Activated CD4-positive, alpha-beta memory T cell treated with anti-CD3 and anti-CD28 coated beads for 36 hours (primary cell): ENCODE measurements at regions not wholly inside any gene's neighbourhood (a gene's known extent, or its start where the extent isn't known, plus 50 kb on each side); places are given as distances from the start of the nearest gene placed in this dataset.

Source experiments
- CTCF ChIA-PET: fragments of 350-600 bp; sonication (Branson Sonifier 250); formaldehyde crosslinking; loops from one replicate; lab custom pipeline; 2021; ENCODE audit warnings: antibody characterized with exemption, inconsistent platforms; lab: Charles Lee
- POLR2A ChIA-PET: fragments of 350-600 bp; sonication (Branson Sonifier 250); formaldehyde crosslinking; loops from one replicate; lab custom pipeline; 2021; ENCODE audit warnings: antibody characterized with exemption; lab: Charles Lee
- DNase-seq: peaks from one replicate; pipeline ENCODE4 v3.0.0-alpha.2; 2020
- H3K27ac Mint-ChIP-seq: one replicate; pipeline ENCODE4 v1.8.0; 2021; ENCODE audit warnings: mixed read lengths
- H3K27me3 Mint-ChIP-seq: one replicate; pipeline ENCODE4 v1.8.0; 2021; ENCODE audit warnings: mixed read lengths
- H3K36me3 Mint-ChIP-seq: one replicate; pipeline ENCODE4 v1.8.0; 2021; ENCODE audit warnings: mixed read lengths
- H3K4me1 Mint-ChIP-seq: one replicate; pipeline ENCODE4 v1.8.0; 2021; ENCODE audit warnings: low read depth, mixed read lengths
- H3K4me3 Mint-ChIP-seq: one replicate; pipeline ENCODE4 v1.8.0; 2021; ENCODE audit warnings: mild to moderate bottlenecking, mixed read lengths
- H3K9me3 Mint-ChIP-seq: one replicate; pipeline ENCODE4 v1.8.0; 2021; ENCODE audit warnings: mixed read lengths
- intact Hi-C: fragments of 100-400 bp; cut with micrococcal nuclease; formaldehyde crosslinking; loops from one replicate; pipeline ENCODE4 v1.15.1; 2023

DNA sequence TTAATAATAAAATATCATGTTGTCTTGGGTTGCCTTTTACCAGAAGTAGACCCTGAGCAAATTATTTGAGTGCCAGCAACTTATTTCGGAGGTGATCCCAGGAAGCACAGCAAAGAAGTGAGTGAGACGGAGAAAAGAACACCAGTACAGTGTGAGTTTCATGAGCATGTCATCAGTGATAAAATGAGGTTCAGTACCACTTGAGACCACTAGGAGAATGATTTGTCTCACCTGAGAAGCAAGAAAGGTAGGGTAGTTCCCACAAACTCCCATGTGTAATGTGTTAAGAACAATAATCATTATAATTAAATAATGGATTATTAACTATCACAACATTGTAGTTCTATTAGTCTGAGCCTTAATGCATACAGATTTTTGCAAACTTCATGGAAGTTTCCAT is 112.8 kb upstream of the DMD start:
- H3K36me3 Mint-ChIP-seq: no peaks in the 10 kb centered on the region
- DNase-seq: no peak
- intact Hi-C loops: no loop called here
- no peaks in the 10 kb centered on the region for H3K27me3 Mint-ChIP-seq
- CTCF ChIA-PET: no interaction called here
- no peaks in the 10 kb centered on the region for H3K4me1 Mint-ChIP-seq
- POLR2A ChIA-PET: no interaction called here
- no peak overlapping the region for H3K4me3 Mint-ChIP-seq
- no peak overlapping the region for H3K27ac Mint-ChIP-seq
- no peaks in the 10 kb centered on the region for H3K9me3 Mint-ChIP-seq

DNA sequence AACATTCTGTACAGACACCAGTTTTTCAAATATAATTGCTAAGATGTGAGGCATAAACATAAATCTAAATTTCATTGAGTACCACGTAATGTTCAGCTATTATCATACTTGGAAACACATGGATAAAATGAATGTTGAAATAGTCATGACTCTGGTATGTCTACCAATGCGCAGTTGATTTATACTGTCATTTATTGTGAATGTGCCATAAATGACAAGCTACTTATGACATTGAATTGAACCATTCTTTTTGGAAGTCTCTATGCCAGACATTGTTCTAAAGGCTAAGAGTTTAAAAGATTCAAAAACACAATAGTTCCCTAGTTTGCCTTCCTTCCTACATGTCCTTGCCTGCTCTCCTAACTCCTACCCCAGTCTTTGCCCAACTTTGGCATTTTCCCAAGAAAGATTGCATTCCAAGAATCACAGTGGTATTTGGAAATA is 96.6 kb upstream of the DMD start:
- Mint-ChIP-seq H3K4me1 (no peaks in the 10 kb centered on the region), H3K9me3 (no peaks in the 10 kb centered on the region), H3K4me3 (no peak overlapping the region), H3K36me3 (no peaks in the 10 kb centered on the region), H3K27ac (no peak overlapping the region), H3K27me3 (no peaks in the 10 kb centered on the region)
- ChIA-PET CTCF (no interaction called here), POLR2A (no interaction called here)
- DNase-seq: no peak
- intact Hi-C loops: no loop called here

DNA sequence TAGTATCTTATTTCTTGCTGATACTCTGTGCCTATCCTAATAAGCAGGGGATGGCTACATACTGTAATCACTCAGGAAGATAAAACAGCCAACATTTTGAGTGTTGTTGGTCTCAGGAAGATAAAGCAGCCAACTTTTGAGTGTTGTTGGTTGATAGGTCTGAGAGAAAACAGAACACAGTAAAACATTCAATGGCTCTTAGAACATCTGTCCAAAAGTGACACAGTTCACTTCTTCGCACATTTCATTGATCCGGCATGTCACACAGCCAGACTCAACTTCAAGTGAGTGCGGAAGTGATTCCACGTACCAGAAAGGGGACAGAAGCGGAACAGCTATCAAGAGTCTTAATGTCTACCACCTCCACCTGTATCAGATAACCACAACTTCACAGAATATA is 87.3 kb upstream of the DMD start:
- H3K9me3 Mint-ChIP-seq: no peaks in the 10 kb centered on the region
- intact Hi-C loops: no loop called here
- no peak for DNase-seq
- H3K27ac Mint-ChIP-seq: no peak overlapping the region
- H3K4me1 Mint-ChIP-seq: no peaks in the 10 kb centered on the region
- POLR2A ChIA-PET: no interaction called here
- H3K27me3 Mint-ChIP-seq: no peaks in the 10 kb centered on the region
- H3K4me3 Mint-ChIP-seq: no peak overlapping the region
- CTCF ChIA-PET: no interaction called here
- no peaks in the 10 kb centered on the region for H3K36me3 Mint-ChIP-seq

DNA sequence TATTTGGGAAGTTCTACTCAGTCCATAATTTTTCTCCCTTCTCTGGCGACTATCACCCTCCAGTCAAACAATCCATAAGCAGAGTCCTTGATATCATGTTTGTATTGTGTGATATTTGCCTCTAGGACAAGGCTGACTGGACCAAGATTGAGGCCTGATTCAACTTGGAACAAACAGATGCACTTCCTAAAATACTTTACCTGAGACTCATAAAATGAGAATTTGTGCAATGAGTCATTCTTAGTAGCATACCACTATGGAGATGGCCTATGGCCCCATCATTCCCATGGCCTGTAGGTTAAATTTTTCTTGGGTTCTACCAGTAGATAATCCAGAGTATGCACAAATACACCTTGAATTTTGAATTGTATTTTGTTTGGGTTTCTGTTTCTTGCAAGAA is 74.2 kb upstream of the DMD start:
- ChIA-PET POLR2A (no interaction called here), CTCF (no interaction called here)
- intact Hi-C loops: no loop called here
- Mint-ChIP-seq H3K4me1 (no peaks in the 10 kb centered on the region), H3K36me3 (no peaks in the 10 kb centered on the region), H3K27me3 (no peaks in the 10 kb centered on the region), H3K9me3 (peaks cover 4% of the 10 kb centered on the region), H3K27ac (no peak overlapping the region), H3K4me3 (no peak overlapping the region)
- no peak for DNase-seq

DNA sequence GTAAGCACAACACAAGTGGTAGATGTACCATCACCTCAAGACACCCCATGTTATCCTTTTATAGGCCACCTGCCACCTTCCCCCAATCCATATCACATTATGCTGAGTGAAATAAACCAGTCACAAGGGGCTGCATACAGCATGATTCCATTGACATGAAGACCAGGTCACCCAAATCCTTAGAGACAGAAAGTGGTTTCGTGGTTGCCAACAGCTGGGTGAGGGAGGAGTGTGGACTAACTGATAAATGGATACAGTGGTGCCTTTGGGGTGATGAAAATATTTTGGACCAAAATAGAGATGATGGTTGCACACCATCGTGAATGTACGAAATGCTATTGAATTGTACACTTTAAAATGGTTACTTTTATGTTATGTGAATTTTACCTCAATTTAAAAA is 65.7 kb upstream of the DMD start:
- H3K4me1 Mint-ChIP-seq: no peaks in the 10 kb centered on the region
- intact Hi-C loops: no loop called here
- DNase-seq: no peak
- H3K36me3 Mint-ChIP-seq: no peaks in the 10 kb centered on the region
- POLR2A ChIA-PET: no interaction called here
- H3K4me3 Mint-ChIP-seq: no peak overlapping the region
- CTCF ChIA-PET: no interaction called here
- no peak overlapping the region for H3K27ac Mint-ChIP-seq
- no peaks in the 10 kb centered on the region for H3K27me3 Mint-ChIP-seq
- H3K9me3 Mint-ChIP-seq: peaks cover 6% of the 10 kb centered on the region

DNA sequence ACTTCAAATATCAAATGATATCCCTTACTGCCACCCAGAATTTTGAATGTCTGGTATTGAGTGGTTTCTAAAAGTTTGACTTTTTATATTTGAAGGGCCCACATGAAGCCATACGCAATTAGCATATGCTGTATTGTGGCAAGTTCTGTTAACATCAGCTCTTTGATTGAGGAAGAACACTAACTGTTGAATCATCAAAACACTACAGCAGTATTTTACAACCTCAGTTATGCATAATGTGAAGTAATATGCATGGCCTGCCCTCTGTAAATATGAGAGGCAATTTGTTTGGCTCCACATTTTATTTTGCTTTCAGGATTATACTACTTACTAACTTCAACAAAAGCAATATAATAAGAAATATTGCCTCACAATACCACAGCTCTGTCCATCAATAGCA is 62.2 kb upstream of the DMD start:
- Mint-ChIP-seq H3K36me3 (no peaks in the 10 kb centered on the region), H3K4me3 (no peak overlapping the region), H3K27ac (no peak overlapping the region), H3K27me3 (no peaks in the 10 kb centered on the region), H3K9me3 (peaks cover 6% of the 10 kb centered on the region), H3K4me1 (no peaks in the 10 kb centered on the region)
- POLR2A ChIA-PET: no interaction called here
- CTCF ChIA-PET: no interaction called here
- intact Hi-C loops: no loop called here
- DNase-seq: no peak

DNA sequence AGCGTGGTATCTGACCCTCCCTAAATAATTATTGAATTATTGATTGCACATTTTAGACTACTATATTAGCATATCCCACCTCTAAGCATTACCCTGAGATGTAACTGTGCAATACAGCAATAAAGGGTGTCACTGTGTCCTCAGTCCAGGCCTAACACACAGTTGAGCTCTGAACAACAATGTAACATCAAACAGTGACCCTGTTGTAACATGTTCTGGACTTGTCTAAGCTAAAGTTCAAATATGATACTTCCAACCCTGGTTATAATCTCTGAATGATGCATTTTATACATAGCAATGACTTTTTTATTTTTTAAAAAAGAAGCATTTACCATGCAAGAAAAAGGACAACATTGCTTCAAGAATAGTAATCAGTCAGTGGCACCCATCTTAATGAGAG is 61.6 kb upstream of the DMD start:
- H3K36me3 Mint-ChIP-seq: no peaks in the 10 kb centered on the region
- no peaks in the 10 kb centered on the region for H3K27me3 Mint-ChIP-seq
- ChIA-PET POLR2A (no interaction called here), CTCF (no interaction called here)
- peaks cover 6% of the 10 kb centered on the region for H3K9me3 Mint-ChIP-seq
- DNase-seq: no peak
- H3K27ac Mint-ChIP-seq: no peak overlapping the region
- no peak overlapping the region for H3K4me3 Mint-ChIP-seq
- intact Hi-C loops: no loop called here
- H3K4me1 Mint-ChIP-seq: no peaks in the 10 kb centered on the region
